Neural cell (in vitro differentiated cells): ENCODE measurements at regions not wholly inside any gene's neighbourhood (a gene's known extent, or its start where the extent isn't known, plus 50 kb on each side); places are given as distances from the start of the nearest gene placed in this dataset.

ENCODE experiments used
- EZH2 ChIP-seq: fragments of 200-600, 300-800 bp; shearing (Covaris generic), sonication (generic); IDR thresholded peaks from 2 replicates; pipeline ENCODE4 v1.6.1; 2014; ENCODE audit warnings: antibody characterized with exemption, low read length, borderline replicate concordance, mild to moderate bottlenecking; ENCODE audit not compliant: insufficient read depth, poor library complexity, severe bottlenecking
- MXI1 ChIP-seq: fragments of 450-650 bp; conservative IDR thresholded peaks from 2 replicates; pipeline ENCODE4 v1.6.1; 2014; ENCODE audit warnings: antibody characterized with exemption, mild to moderate bottlenecking; ENCODE audit not compliant: poor library complexity, severe bottlenecking
- POLR2AphosphoS5 ChIP-seq: IDR thresholded peaks from 2 replicates; pipeline ENCODE4 v1.6.1; 2012
- RAD21 ChIP-seq: fragments of 450-650 bp; conservative IDR thresholded peaks from 2 replicates; pipeline ENCODE4 v1.6.1; 2014; ENCODE audit warnings: antibody characterized with exemption, mild to moderate bottlenecking, moderate library complexity
- SMC3 ChIP-seq: fragments of 450-650 bp; conservative IDR thresholded peaks from 2 replicates; pipeline ENCODE4 v1.6.1; 2014; ENCODE audit warnings: antibody characterized with exemption, mild to moderate bottlenecking, moderate library complexity; ENCODE audit not compliant: poor library complexity
- TAF1 ChIP-seq: IDR thresholded peaks from 2 replicates; pipeline ENCODE4 v1.6.1; 2012; ENCODE audit warnings: low read depth
- TF ChIP-seq, protein P1 (sequence below): fragments of 450-650 bp; IDR thresholded peaks from 2 replicates; pipeline ENCODE4 v1.5.1; 2014; ENCODE audit warnings: antibody characterized with exemption, mild to moderate bottlenecking, moderate library complexity; ENCODE audit not compliant: poor library complexity, severe bottlenecking
- TF ChIP-seq, protein P2 (sequence below): IDR thresholded peaks from 2 replicates; pipeline ENCODE4 v1.6.1; 2012; ENCODE audit warnings: borderline replicate concordance

DNA sequence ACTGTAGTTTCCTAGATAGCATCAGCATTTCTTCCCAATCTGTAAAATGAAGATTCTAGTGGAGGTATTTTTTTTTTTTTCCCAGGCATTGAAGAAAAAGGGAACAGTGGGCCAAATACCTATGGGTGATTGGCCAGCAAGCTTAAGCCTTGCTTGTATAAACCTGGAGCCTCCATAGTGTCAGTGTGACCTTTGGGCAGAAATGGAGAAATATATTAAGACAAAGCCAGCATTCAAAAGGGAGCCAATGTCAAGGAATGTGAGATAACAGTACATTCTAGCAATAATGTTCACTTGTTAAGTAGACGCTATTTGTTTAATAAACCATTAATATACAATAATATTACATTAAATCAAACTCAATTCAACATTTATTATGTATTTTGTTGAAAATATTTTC is 275.4 kb downstream of the FOXA2 start:
- TF ChIP-seq, protein P1, sequence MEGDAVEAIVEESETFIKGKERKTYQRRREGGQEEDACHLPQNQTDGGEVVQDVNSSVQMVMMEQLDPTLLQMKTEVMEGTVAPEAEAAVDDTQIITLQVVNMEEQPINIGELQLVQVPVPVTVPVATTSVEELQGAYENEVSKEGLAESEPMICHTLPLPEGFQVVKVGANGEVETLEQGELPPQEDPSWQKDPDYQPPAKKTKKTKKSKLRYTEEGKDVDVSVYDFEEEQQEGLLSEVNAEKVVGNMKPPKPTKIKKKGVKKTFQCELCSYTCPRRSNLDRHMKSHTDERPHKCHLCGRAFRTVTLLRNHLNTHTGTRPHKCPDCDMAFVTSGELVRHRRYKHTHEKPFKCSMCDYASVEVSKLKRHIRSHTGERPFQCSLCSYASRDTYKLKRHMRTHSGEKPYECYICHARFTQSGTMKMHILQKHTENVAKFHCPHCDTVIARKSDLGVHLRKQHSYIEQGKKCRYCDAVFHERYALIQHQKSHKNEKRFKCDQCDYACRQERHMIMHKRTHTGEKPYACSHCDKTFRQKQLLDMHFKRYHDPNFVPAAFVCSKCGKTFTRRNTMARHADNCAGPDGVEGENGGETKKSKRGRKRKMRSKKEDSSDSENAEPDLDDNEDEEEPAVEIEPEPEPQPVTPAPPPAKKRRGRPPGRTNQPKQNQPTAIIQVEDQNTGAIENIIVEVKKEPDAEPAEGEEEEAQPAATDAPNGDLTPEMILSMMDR = no peak
- TF ChIP-seq, protein P2, sequence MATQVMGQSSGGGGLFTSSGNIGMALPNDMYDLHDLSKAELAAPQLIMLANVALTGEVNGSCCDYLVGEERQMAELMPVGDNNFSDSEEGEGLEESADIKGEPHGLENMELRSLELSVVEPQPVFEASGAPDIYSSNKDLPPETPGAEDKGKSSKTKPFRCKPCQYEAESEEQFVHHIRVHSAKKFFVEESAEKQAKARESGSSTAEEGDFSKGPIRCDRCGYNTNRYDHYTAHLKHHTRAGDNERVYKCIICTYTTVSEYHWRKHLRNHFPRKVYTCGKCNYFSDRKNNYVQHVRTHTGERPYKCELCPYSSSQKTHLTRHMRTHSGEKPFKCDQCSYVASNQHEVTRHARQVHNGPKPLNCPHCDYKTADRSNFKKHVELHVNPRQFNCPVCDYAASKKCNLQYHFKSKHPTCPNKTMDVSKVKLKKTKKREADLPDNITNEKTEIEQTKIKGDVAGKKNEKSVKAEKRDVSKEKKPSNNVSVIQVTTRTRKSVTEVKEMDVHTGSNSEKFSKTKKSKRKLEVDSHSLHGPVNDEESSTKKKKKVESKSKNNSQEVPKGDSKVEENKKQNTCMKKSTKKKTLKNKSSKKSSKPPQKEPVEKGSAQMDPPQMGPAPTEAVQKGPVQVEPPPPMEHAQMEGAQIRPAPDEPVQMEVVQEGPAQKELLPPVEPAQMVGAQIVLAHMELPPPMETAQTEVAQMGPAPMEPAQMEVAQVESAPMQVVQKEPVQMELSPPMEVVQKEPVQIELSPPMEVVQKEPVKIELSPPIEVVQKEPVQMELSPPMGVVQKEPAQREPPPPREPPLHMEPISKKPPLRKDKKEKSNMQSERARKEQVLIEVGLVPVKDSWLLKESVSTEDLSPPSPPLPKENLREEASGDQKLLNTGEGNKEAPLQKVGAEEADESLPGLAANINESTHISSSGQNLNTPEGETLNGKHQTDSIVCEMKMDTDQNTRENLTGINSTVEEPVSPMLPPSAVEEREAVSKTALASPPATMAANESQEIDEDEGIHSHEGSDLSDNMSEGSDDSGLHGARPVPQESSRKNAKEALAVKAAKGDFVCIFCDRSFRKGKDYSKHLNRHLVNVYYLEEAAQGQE = no peak
- TF ChIP-seq EZH2 = no peak
- no peak for TF ChIP-seq SMC3
- no peak for TF ChIP-seq POLR2AphosphoS5
- no peak for TF ChIP-seq TAF1
- no peak for TF ChIP-seq MXI1
- TF ChIP-seq RAD21 = no peak
